Dermis blood vessel endothelial cell (primary cell): ENCODE measurements at regions not wholly inside any gene's neighbourhood (a gene's known extent, or its start where the extent isn't known, plus 50 kb on each side); places are given as distances from the start of the nearest gene placed in this dataset.
A peak's percentile ranks its signal among the peaks of the same experiment; 100 is the strongest.

Experiments used
- DNase-seq: peaks from one replicate; pipeline ENCODE4 v3.0.0; 2010

GRCh38 chr7:46215987-46216567, 295.0 kb upstream of the IGFBP3 start:
- DNase-seq, result peak; percentile 24

- DNase-seq, result no peak
Observed at GRCh38 chr7:46214526-46214925, 293.5 kb upstream of the IGFBP3 start.

DNA sequence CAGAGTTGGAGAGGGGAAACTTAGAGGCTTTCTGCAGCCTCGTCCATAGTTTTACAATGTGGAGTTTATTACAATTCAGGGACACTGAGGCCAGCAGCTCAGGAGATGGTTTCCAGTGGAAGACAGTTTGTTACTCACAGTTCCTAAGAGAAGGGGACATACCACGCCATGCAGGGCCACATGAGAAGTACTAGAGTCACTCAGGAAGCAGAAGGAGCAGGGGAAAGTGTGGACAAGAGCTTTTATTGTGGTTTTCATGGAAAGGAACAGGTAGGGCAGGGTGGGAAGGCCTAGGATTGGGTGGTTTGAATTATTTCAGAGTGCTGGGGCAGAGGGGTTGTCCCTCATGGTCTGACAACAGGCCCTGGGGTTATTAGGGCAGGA, 292.1 kb upstream of the IGFBP3 start:
- DNase-seq, result no peak

GRCh38 chr7:46212425-46213153, 291.5 kb upstream of the IGFBP3 start:
- no peak for DNase-seq

GRCh38 chr7:46210467-46210866, 289.4 kb upstream of the IGFBP3 start:
- DNase-seq, result no peak

GRCh38 chr7:46209611-46210388, 288.7 kb upstream of the IGFBP3 start:
- DNase-seq, result no peak

DNA sequence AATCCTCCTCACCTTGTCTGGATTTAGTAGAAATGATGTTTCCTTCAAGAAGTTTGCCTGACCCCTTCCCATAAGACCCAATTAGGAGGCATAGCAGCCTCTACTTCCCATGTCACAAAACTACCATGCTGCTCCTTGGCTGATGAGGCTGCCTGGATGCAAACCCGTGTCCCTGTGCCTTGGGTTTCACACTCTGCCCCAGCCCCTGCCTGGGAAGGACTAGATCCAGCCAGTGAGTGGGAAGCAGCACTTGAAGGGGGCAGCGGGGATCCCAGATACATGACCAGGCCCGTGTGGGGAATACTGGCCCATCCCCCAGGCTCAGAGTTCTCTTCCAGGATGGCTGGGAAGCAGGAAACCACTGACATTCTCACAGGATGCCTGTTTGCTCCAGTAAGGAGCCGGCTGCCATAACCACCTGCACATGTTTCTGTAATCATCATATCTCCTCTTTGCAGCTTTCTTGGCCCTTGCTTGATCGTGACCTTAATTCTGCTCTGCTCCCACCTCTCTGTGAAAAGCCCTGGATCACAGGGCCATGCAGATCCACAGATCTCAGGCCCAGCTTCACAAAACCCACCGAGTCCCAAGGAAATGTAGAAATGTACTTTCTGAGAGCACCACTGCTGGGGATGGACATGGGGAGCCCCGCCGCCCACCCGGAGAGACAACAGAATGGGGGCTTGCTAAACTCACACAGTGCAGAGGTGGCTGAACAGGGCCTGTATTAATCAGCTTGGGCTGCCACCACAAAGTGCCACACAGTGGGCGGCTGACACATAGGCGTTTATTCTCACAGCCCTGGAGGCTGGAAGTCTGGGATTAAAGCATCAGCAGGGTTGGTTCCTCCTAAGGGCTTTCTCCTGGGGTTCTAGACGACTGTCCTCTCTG, 287.8 kb upstream of the IGFBP3 start:
- peak; percentile 55 for DNase-seq

GRCh38 chr7:46207931-46208634, 287.0 kb upstream of the IGFBP3 start:
- DNase-seq, result no peak

GRCh38 chr7:46206476-46207060, 285.5 kb upstream of the IGFBP3 start:
- no peak for DNase-seq

DNA sequence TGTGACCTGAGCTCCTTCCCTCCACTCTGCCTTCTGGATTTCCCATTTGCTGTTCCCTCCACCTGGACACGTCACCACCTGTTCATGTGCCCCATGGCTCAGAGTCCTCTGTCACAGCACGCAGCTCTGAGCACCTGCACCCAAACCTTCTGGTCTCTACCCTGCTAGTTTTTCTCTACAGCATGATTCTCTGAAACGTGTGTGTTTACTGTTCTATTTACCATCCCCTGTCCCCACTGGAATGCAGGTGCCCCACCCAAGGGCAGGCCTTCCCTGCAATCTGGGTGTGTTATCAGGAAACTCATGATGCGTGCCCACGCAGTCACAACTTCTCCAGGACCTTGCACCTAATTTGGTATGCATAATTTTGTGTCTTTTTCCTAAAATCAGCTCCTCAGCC, 284.4 kb upstream of the IGFBP3 start:
- DNase-seq, result no peak

DNA sequence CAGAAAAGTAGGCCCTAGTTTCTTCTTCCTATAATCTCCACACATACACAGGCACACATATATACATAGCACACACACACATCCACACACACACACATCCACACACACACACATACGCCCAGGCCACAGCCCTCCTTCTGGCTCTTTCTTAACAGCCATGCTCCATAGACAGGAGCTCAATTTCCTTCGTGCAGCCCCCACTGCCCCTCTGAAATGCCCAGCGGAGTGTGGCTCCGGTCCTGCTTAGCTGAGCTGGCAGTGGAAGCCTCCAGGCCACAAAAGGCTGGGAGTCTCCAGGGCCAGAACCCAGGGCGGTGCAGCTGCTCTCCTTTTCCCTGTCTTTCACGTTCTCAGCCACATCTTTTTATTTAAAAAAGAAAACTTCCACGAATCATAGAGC, 282.9 kb upstream of the IGFBP3 start:
- DNase-seq, result no peak

GRCh38 chr7:46202379-46202778, 281.3 kb upstream of the IGFBP3 start:
- no peak for DNase-seq

GRCh38 chr7:46201961-46202360, 280.9 kb upstream of the IGFBP3 start:
- DNase-seq, result no peak

GRCh38 chr7:46198701-46199100, 277.6 kb upstream of the IGFBP3 start:
- DNase-seq, result no peak

DNA sequence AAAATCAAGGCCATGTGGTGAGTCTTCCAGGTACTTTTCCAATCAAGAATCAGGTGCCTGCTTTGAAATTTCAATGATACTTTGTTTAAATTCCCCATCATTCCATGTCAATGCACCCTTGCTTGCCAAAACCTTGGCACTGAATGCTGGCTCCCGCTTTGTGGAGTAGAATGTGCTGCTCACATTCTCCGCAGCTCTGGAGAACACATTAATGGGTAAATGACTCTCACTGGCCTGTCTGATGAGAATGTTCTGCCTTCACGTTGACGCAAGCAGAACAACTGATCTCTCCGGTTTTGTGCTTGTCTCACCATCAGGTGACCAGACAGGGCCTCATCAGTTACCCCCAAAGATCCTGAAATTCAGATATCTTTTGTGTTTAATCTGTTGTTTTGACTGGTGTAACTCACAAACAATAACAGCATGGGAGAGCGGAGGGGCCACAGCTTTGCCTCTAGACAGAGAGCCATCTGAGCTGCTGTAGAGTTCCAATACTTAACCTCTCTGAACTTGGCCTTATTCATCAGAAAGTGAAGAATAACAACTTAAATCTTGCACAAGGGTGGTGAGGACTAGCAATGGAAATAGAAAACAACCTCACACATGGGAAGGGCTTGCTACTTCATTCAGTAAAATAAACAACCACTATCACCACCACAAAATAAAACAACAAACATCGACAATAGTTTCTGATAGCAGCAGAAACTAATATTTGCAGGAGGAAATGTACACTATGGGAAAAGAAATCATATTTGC, 276.9 kb upstream of the IGFBP3 start:
- DNase-seq, result no peak

- DNase-seq, result no peak
Observed at GRCh38 chr7:46195934-46196333, 274.9 kb upstream of the IGFBP3 start.

DNA sequence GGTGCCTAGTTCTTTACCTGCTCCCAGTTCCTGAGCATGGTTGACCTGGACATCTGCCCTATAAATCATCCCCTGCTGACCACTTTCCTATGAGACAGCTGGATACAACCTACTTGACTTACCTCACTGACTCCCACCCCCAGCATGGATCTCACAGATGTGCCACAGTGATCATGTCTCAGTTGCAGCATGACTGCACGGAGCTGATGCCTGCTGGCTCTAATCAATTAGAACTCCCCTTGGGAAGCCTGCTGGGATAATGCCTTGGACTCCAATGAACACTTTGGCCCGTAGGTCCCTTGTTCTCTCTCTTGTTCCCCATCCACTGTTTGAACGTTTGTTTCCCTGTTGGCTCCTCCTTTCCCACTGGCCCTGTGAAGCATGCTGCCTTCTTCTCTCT, 271.2 kb upstream of the IGFBP3 start:
- DNase-seq, result no peak

DNA sequence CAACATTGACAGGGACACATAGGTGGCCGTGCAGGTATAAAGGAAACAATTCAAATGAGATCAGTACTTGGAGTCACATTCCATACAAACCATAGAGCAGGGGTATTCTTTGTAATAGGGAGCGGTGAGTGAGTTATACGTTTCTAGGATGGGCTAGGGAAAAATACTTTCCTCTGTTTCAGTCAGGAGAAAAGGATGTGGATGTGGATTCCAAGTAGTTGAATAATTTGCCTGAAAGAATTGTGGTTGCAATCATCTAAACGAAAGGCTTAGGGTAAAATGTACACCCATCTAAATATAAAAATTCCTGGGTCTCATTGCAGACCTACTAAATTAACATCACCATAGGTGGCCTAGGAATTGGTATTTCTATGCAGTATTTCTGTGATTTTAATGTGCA, 270.7 kb upstream of the IGFBP3 start:
- DNase-seq, result no peak

DNA sequence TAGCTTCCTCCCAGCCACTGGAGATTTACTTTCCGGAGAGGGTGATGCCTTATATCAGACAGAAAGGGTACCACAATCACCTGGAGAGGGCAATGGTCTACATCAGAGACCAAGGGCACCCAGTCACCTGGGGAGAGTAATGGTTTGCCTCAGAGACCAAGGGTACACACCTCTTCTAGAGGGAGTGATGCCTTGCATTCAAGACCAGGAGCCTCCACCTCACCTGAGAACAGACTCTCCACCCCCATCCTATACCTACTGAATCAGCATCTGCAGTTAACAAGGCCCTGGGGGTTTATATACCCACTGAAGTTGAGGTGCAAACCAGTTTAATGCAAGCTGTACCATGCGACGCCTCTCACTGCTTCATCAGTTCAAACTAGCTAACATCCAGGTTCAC, 270.2 kb upstream of the IGFBP3 start:
- DNase-seq, result no peak

GRCh38 chr7:46189255-46189790, 268.3 kb upstream of the IGFBP3 start:
- no peak for DNase-seq

DNA sequence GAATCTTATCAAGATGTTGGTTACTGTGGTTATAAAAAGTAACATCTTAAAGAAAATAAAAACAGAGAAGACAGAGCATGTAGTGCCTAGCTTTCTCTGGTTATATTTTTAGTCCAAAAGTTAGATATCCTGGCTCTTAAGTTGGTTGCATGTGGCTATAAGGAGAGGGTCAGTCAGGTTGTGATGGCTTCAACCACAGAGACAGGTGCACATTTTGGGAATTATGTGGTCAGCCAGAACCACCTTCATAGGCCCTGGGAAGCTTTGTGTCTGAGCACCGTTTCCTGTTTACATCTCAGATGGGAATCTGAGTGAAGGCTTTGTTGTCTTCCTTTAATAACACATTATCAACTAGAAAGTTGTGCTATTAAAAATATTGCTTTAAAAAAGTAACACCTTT, 265.1 kb upstream of the IGFBP3 start:
- no peak for DNase-seq
